ENCODE measurements at regions not wholly inside any gene's neighbourhood (a gene's known extent, or its start where the extent isn't known, plus 50 kb on each side); places are given as distances from the start of the nearest gene placed in this dataset.
"Not testable (repeated sequence)": the region's sequence is repeated elsewhere in the genome, so short reads cannot be mapped to it uniquely, and the experiment has no call there.

GRCh38 chr9:97160255-97160654 is 121.3 kb upstream of the CTSV start:
- no peak for TF ChIP-seq CTCF (IDR thresholded peaks at IDR 0.05; ENCODE audit: poor library complexity, severe bottlenecking)
- H3K27ac ChIP-seq (ENCODE audit: poor library complexity, severe bottlenecking) = no peak overlapping the region
- no peak overlapping the region for H3K4me3 ChIP-seq (ENCODE audit: severe bottlenecking)
- H3K4me1 ChIP-seq (ENCODE audit: insufficient read depth, poor library complexity, severe bottlenecking) = no peaks in the 10 kb centered on the region
- H3K9me3 ChIP-seq (ENCODE audit: severe bottlenecking) = no peaks in the 10 kb centered on the region
- no peak for DNase-seq (ENCODE audit: low spot score)
- H3K27me3 ChIP-seq (ENCODE audit: insufficient read depth, poor library complexity, severe bottlenecking) = no peaks in the 10 kb centered on the region
- H3K36me3 ChIP-seq (ENCODE audit: low read depth) = no peaks in the 10 kb centered on the region
- no peak for ATAC-seq (ENCODE audit: low read depth)

GRCh38 chr9:97158722-97159121 is 119.8 kb upstream of the CTSV start:
- not testable (repeated sequence) for H3K4me3 ChIP-seq (ENCODE audit: severe bottlenecking); H3K9me3 ChIP-seq (ENCODE audit: severe bottlenecking); H3K27ac ChIP-seq (ENCODE audit: poor library complexity, severe bottlenecking); ATAC-seq (ENCODE audit: low read depth); H3K4me1 ChIP-seq (ENCODE audit: insufficient read depth, poor library complexity, severe bottlenecking); H3K36me3 ChIP-seq (ENCODE audit: low read depth); H3K27me3 ChIP-seq (ENCODE audit: insufficient read depth, poor library complexity, severe bottlenecking); DNase-seq (ENCODE audit: low spot score)

GRCh38 chr9:97155441-97155840 is 116.5 kb upstream of the CTSV start:
- not testable (repeated sequence) for ATAC-seq (ENCODE audit: low read depth); H3K36me3 ChIP-seq (ENCODE audit: low read depth); H3K27ac ChIP-seq (ENCODE audit: poor library complexity, severe bottlenecking); DNase-seq (ENCODE audit: low spot score); H3K4me1 ChIP-seq (ENCODE audit: insufficient read depth, poor library complexity, severe bottlenecking); H3K4me3 ChIP-seq (ENCODE audit: severe bottlenecking); H3K9me3 ChIP-seq (ENCODE audit: severe bottlenecking); H3K27me3 ChIP-seq (ENCODE audit: insufficient read depth, poor library complexity, severe bottlenecking)

GRCh38 chr9:97153967-97154366 is 115.0 kb upstream of the CTSV start:
- TF ChIP-seq CTCF (IDR thresholded peaks at IDR 0.05; ENCODE audit: poor library complexity, severe bottlenecking) = no peak
- DNase-seq (ENCODE audit: low spot score) (no peak), ATAC-seq (ENCODE audit: low read depth) (no peak)
- Histone ChIP-seq H3K4me1 (ENCODE audit: insufficient read depth, poor library complexity, severe bottlenecking) (no peaks in the 10 kb centered on the region), H3K9me3 (ENCODE audit: severe bottlenecking) (no peaks in the 10 kb centered on the region), H3K27me3 (ENCODE audit: insufficient read depth, poor library complexity, severe bottlenecking) (no peaks in the 10 kb centered on the region), H3K36me3 (ENCODE audit: low read depth) (no peaks in the 10 kb centered on the region), H3K27ac (ENCODE audit: poor library complexity, severe bottlenecking) (no peak overlapping the region), H3K4me3 (ENCODE audit: severe bottlenecking) (no peak overlapping the region)

- not testable (repeated sequence) for H3K27ac ChIP-seq (ENCODE audit: poor library complexity, severe bottlenecking); H3K4me3 ChIP-seq (ENCODE audit: severe bottlenecking); H3K9me3 ChIP-seq (ENCODE audit: severe bottlenecking); DNase-seq (ENCODE audit: low spot score); ATAC-seq (ENCODE audit: low read depth); H3K4me1 ChIP-seq (ENCODE audit: insufficient read depth, poor library complexity, severe bottlenecking); H3K27me3 ChIP-seq (ENCODE audit: insufficient read depth, poor library complexity, severe bottlenecking); H3K36me3 ChIP-seq (ENCODE audit: low read depth)
Observed at GRCh38 chr9:97153160-97153559, 114.2 kb upstream of the CTSV start.

GRCh38 chr9:97150471-97150870 is 111.5 kb upstream of the CTSV start:
- not testable (repeated sequence) for H3K4me3 ChIP-seq (ENCODE audit: severe bottlenecking); H3K9me3 ChIP-seq (ENCODE audit: severe bottlenecking); DNase-seq (ENCODE audit: low spot score); H3K36me3 ChIP-seq (ENCODE audit: low read depth); ATAC-seq (ENCODE audit: low read depth); H3K27me3 ChIP-seq (ENCODE audit: insufficient read depth, poor library complexity, severe bottlenecking); H3K4me1 ChIP-seq (ENCODE audit: insufficient read depth, poor library complexity, severe bottlenecking); H3K27ac ChIP-seq (ENCODE audit: poor library complexity, severe bottlenecking)

- not testable (repeated sequence) for H3K36me3 ChIP-seq (ENCODE audit: low read depth); DNase-seq (ENCODE audit: low spot score)
Observed at GRCh38 chr9:97148428-97148827, 109.5 kb upstream of the CTSV start.

GRCh38 chr9:97145680-97146079 is 106.7 kb upstream of the CTSV start:
- DNase-seq (ENCODE audit: low spot score); ATAC-seq (ENCODE audit: low read depth); H3K27ac ChIP-seq (ENCODE audit: poor library complexity, severe bottlenecking): not testable (repeated sequence)

More at GRCh38 chr9:97148428-97148827, 109.5 kb upstream of the CTSV start:
- not testable (repeated sequence) for H3K9me3 ChIP-seq (ENCODE audit: severe bottlenecking); ATAC-seq (ENCODE audit: low read depth); H3K27ac ChIP-seq (ENCODE audit: poor library complexity, severe bottlenecking); H3K4me1 ChIP-seq (ENCODE audit: insufficient read depth, poor library complexity, severe bottlenecking); H3K27me3 ChIP-seq (ENCODE audit: insufficient read depth, poor library complexity, severe bottlenecking); H3K4me3 ChIP-seq (ENCODE audit: severe bottlenecking)

More at GRCh38 chr9:97145680-97146079, 106.7 kb upstream of the CTSV start:
- not testable (repeated sequence) for H3K9me3 ChIP-seq (ENCODE audit: severe bottlenecking); H3K4me3 ChIP-seq (ENCODE audit: severe bottlenecking); H3K27me3 ChIP-seq (ENCODE audit: insufficient read depth, poor library complexity, severe bottlenecking); H3K36me3 ChIP-seq (ENCODE audit: low read depth); H3K4me1 ChIP-seq (ENCODE audit: insufficient read depth, poor library complexity, severe bottlenecking)

Data from RWPE2 (cell line).